HG03045 (cell line): ENCODE measurements at regions not wholly inside any gene's neighbourhood (a gene's known extent, or its start where the extent isn't known, plus 50 kb on each side); places are given as distances from the start of the nearest gene placed in this dataset.

Experiments used
- ATAC-seq: cut with Tn5 transposase; IDR thresholded peaks from one replicate; pipeline ENCODE4 v1.9.1; 2021; ENCODE audit warnings: mild to moderate bottlenecking, moderate library complexity; ENCODE audit not compliant: unreplicated experiment

GRCh38 chr2:241942416-241943208 lies 73.1 kb downstream of the RTP5 start:
- ATAC-seq: no peak

- ATAC-seq: no peak
Observed at GRCh38 chr2:241943209-241943850, 73.8 kb downstream of the RTP5 start.

GRCh38 chr2:241943961-241944575 lies 74.5 kb downstream of the RTP5 start:
- no peak for ATAC-seq

GRCh38 chr2:241944821-241945220 lies 75.3 kb downstream of the RTP5 start:
- ATAC-seq: no peak

- no peak for ATAC-seq
Observed at GRCh38 chr2:241945311-241945710, 75.8 kb downstream of the RTP5 start.

- ATAC-seq: no peak
Observed at GRCh38 chr2:241945803-241946202, 76.3 kb downstream of the RTP5 start.

- no peak for ATAC-seq
Observed at GRCh38 chr2:241946306-241947003, 76.9 kb downstream of the RTP5 start.

- no peak for ATAC-seq
Observed at GRCh38 chr2:241947004-241947350, 77.4 kb downstream of the RTP5 start.

- ATAC-seq: no peak
Observed at GRCh38 chr2:241947401-241947800, 77.9 kb downstream of the RTP5 start.

GRCh38 chr2:241947876-241948275 lies 78.3 kb downstream of the RTP5 start:
- ATAC-seq: no peak

GRCh38 chr2:241948299-241948897 lies 78.9 kb downstream of the RTP5 start:
- ATAC-seq: no peak

- ATAC-seq: no peak
Observed at GRCh38 chr2:241948901-241949735, 79.6 kb downstream of the RTP5 start.

GRCh38 chr2:241949736-241950412 lies 80.3 kb downstream of the RTP5 start:
- ATAC-seq: no peak

GRCh38 chr2:241950413-241951315 lies 81.1 kb downstream of the RTP5 start:
- no peak for ATAC-seq

- ATAC-seq: no peak
Observed at GRCh38 chr2:241951316-241951700, 81.8 kb downstream of the RTP5 start.

- no peak for ATAC-seq
Observed at GRCh38 chr2:241951920-241952319, 82.4 kb downstream of the RTP5 start.

- no peak for ATAC-seq
Observed at GRCh38 chr2:241952816-241953215, 83.3 kb downstream of the RTP5 start.

- no peak for ATAC-seq
Observed at GRCh38 chr2:241953324-241953928, 83.9 kb downstream of the RTP5 start.
